Fibroblast of villous mesenchyme (primary cell): ENCODE measurements at regions not wholly inside any gene's neighbourhood (a gene's known extent, or its start where the extent isn't known, plus 50 kb on each side); places are given as distances from the start of the nearest gene placed in this dataset.

Source experiments
- DNase-seq: peaks from one replicate; pipeline ENCODE4 v3.0.0-alpha.2; 2010; ENCODE audit warnings: low read depth
- H3K4me3 ChIP-seq: 2 replicates; pipeline ENCODE4 v1.5.1; 2011; ENCODE audit warnings: low read depth, mild to moderate bottlenecking, low read length
- TF ChIP-seq, protein P1 (sequence below): IDR thresholded peaks from 2 replicates; pipeline ENCODE4 v1.5.1; 2012; ENCODE audit warnings: low read depth, mild to moderate bottlenecking, low read length; ENCODE audit not compliant: insufficient read depth

DNA sequence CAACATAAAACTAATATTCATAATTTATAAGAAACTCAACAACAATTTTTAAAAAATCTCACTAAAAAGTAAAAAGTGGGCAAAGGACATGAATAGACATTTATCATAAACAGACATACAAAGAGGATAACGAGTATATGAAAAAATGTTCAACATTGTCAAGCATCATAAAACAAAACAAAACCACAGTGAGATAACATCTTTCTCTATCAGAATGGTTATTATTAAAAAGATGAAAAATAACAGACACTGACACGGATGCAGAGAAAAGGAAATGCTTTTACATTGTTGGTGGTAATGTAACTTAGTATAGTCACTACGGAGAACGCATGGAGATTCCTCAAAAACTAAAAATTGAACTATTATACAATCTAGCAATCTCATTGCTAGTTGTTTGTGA, 813.0 kb downstream of the LUZP2 start:
- TF ChIP-seq, protein P1, sequence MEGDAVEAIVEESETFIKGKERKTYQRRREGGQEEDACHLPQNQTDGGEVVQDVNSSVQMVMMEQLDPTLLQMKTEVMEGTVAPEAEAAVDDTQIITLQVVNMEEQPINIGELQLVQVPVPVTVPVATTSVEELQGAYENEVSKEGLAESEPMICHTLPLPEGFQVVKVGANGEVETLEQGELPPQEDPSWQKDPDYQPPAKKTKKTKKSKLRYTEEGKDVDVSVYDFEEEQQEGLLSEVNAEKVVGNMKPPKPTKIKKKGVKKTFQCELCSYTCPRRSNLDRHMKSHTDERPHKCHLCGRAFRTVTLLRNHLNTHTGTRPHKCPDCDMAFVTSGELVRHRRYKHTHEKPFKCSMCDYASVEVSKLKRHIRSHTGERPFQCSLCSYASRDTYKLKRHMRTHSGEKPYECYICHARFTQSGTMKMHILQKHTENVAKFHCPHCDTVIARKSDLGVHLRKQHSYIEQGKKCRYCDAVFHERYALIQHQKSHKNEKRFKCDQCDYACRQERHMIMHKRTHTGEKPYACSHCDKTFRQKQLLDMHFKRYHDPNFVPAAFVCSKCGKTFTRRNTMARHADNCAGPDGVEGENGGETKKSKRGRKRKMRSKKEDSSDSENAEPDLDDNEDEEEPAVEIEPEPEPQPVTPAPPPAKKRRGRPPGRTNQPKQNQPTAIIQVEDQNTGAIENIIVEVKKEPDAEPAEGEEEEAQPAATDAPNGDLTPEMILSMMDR = no peak
- no peak for DNase-seq
- no peak overlapping the region for H3K4me3 ChIP-seq

DNA sequence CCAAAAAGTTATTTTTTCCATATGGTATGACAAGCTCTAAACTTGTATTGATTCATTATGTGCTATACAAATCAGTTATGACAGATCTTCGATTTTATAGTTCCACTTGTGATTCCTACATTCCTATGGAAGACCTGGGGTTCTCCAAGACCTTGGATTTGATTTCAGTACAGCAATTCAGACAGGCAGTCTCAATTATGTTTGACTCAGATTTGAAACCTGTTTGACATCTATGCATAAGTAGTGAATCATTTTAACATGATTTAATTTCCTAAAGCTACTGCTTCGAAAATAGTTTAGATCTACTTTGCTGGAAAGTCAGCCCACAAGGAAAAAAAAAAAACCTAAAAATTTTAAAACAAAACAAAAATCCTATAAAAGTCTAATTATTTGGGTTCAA, 820.4 kb downstream of the LUZP2 start:
- H3K4me3 ChIP-seq = no peak overlapping the region
- no peak for DNase-seq
- TF ChIP-seq, protein P1 = no peak

DNA sequence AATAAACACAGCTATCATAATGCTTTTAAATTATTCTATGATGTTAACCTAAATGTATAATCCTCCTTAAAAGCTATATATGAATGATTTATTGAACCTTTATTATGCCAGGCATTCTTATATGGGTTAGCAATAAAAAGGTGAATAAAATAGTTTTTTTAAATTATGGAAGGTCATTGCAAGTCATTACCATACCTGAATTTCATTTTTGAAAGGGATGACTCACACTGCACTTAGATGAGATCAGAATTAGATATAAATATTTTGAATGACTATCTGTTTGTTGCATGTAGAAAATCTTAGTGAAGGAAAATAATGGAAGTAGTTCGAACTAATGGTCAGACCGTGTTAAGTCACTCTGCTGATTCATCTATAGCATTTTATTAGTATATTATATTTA, 822.3 kb downstream of the LUZP2 start:
- TF ChIP-seq, protein P1 = no peak
- no peak for DNase-seq
- H3K4me3 ChIP-seq = no peak overlapping the region

DNA sequence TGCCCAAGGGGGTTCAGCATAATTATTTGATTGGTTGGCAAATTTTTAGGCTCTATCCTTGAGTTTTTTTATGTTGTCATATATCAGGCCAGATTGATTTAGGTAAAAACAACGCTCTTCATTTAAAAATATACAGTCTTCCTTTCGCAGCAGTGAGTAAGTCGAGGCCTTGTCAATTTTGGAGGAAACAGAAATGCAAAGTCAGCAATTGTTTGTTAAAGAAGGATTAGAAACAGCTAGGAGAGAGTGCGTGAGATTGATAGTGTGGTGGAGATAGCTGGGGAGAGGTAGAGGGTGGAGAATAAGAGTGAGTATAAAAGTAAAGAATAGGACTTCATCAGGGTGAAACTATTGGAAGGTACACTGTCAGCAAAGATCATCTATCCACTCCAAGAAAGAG, 830.8 kb downstream of the LUZP2 start:
- DNase-seq = no peak
- TF ChIP-seq, protein P1 = no peak
- no peak overlapping the region for H3K4me3 ChIP-seq

DNA sequence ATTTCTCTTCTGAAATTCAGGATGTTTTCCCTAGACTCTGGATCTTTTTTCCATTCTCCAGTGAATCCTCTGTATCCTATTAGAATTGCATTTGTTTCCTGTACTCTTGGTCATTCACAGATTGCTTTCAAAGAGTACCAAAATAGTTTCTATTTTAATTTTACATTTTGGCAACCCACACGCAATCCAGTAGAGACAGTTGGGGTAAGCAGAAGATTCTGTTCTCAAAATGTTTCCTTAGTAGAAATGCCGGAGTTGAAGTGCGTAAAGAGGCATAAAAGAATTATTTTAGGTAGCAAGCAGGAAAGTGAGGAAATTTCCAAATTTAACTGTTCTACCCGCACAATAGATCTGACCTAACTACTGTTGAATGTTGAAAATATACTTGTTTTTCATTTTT, 842.4 kb downstream of the LUZP2 start:
- no peak for DNase-seq
- no peak overlapping the region for H3K4me3 ChIP-seq
- TF ChIP-seq, protein P1 = no peak

DNA sequence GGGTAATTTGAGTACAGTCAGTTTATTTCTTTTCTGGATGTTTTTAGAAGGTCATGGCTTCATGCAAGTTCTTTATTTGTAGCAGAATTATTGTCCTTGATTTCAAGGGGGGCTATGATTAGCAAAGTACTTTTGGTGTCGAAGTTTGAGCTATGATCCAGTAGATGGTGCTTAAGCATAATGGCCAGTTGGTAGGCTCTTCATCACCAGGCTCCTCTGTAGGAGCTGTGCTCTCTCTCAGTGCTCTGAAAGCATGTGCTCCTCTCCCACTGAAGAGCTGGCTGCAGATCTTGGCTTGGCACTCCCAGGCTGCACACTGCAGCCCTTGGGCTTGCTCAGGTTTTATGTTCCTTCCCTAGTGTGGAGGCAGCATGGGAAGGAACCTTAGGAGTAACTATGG, 852.7 kb downstream of the LUZP2 start:
- DNase-seq = no peak
- no peak overlapping the region for H3K4me3 ChIP-seq
- TF ChIP-seq, protein P1 = no peak
